ENCODE measurements at regions not wholly inside any gene's neighbourhood (a gene's known extent, or its start where the extent isn't known, plus 50 kb on each side); places are given as distances from the start of the nearest gene placed in this dataset.
"Not testable (repeated sequence)": the region's sequence is repeated elsewhere in the genome, so short reads cannot be mapped to it uniquely, and the experiment has no call there.

DNA sequence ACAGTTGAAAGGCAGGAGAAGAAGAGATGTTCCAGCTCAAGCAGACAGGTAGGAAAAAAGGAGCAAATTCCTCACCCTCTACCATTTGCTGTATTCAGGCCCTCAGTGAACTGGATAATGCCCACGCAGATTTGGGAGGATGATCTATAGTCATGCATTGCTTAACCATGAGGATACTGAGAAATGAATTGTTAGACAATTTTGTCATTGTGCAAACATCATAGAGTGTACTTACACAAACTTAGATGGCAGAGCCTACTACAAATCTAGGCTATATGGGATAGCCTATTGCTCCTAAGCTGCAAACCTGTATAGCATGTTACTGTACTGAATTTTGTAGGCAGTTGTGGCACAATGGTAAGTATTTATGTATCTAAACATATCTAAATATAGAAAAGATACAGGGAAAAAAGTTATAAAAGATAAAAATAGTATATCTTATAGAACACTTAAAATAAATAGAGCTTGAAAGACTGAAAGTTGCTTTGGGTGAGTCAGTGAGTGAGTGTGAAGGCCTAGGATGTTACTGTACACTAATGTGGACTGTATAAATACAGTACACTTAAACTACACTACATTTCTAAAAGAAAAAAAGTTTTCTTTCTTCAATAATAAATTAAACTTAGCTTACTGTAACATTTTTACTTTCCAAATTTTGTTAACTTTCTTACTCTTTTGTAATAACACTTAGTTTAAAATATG lies 672.3 kb downstream of the UTRN start:
- no peak for DNase-seq (ENCODE audit: low spot score)

DNA sequence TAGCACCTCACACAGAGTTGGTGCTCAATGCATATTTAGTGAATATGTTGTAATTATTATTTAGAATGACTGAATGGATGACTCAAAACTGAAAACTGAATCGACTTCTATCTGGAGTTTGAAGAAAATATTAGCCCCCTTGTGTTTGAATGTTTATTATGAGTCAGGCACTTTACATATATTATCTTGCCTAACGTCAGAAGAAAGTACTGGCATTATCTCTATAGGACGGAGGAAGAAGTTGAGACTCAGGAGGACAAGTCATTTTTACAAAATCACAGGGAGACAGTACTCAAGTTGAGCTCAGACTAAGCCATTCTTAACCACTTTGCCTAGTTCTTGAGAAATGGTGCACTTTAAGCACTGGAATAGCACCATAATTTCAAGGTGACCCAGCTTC lies 684.0 kb downstream of the UTRN start:
- DNase-seq (ENCODE audit: low spot score), result no peak

DNA sequence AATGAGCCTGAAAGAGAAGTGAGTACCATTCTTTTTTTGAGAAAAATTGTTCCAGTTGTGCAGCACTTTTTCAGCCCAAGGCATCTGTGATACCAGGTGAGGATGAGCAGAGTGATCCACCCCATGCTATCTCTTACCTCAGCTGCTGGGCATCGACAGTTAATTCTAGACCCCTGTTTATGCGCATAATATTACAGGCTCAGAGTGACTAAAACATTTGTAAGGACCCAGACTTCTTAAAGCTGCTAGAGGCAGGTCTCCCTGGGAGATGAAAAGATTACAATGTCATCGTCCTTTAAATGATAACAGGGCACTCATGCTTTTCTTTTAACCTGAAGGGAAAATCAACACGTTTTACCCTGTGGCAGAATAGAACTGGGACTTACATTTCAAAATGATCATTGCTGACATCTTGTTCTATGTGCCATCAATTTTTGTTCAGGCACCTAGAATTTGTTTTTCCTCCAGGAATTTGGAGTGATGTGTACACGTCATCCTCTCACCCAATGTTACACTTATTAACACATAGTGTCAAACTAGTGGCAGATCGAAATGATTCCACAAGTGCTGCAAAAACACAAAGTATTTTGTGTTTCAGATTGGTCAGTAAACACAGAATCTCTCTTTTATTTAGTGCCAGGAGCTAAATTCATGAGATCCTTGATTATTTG lies 684.6 kb downstream of the UTRN start:
- no peak for DNase-seq (ENCODE audit: low spot score)

DNA sequence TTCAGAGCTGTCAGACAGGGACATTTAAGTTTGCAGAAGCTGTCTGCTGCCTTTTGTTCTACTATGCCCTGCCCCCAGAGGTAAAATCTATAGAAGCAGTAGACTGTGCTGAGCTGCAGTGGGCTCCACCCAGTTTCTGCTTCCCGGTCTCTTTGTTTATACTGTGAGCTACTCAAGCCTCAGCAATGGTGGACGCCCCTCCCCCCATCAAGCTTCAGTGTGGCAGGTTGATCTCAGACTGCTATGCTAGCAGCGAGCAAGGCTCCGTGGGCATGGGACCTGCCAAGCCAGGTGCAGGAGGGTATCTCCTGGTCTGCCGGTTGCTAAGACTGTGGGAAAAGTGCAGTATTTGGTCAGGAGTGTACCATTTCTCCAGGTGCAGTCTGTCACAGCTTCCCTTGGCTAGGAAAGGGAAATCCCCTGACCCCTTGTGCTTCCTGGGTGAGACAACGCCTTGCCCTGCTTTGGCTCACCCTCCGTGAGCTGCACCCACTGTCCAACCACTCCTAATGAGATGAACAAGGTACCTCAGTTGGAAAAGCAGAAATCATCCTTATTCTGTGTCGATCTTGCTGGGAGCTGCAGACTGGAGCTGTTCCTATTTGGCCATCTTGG lies 692.2 kb downstream of the UTRN start:
- not testable (repeated sequence) for DNase-seq (ENCODE audit: low spot score)

DNA sequence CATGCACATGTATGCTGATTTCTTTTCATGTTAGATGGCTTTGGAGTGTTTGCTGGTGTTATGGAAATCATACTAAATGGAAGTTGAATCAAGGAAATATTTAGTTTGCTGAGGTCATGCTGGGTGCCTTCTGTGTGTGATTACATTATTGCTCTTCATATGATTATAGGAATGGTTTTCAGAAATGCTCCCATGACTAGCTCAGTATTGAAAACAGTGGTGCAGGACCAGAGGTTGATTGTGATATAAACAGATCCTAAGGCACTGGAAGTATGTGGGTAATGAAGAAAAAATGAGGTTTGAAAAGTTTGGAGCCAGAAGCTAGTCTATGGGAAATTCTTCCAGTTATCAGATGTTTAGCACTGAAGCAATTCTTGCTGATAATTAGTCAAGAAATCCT lies 693.1 kb downstream of the UTRN start:
- no peak for DNase-seq (ENCODE audit: low spot score)

DNA sequence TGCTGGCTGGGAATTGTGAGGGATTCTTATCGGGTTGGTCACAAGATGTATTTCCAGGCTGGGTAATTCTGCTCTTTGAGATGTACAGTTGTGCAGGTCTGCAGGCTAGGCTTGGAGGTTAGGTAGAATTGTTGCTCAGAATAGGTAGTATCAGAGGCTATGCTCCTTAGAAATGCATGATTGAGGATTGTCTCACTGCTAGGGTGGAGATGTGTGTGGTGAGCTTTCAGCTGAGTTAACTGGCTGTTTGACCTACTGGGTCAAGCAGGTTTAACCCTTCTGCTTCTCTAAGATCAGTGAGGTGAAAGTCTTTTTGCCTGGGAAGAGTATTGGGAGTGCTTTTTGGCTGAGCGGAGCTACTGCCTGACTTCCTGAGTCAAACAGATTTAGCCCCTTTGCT lies 701.1 kb downstream of the UTRN start:
- DNase-seq (ENCODE audit: low spot score), result no peak

DNA sequence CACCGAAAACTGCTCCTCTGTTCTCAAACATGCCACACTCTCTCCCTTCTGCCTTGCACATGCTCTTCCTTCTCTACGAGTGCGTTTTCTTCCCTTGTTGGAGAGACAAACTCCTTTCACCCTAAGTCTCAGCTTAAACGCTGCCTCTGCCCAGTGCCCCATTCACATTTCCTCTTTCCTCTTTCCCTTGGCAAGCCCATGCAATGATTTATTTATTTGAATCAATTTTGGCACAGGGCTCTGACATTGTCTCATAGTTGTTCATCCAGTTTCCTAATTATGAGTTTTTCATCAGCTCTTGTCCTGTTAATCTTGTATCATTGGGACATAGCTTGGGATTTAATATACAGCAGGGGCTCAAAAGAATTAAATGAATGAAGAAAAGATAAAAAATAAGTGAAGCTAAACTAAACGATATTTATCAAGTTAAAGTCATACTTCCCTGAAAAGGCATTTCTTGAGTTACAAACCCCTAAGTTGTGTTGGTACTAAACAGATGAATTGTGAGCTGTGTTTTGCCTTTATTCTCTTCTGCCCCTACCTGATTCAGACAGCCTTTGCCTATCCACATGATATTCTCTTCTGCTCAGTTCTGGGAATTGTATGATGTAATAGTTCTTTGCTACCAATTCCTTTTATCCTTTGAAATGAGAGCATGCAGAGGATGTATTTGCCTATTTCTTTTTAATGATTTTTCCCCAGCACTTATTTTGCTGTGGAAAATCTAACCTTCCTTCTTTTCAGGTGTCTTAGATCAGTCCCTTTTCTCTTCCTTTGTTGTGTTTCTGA lies 704.4 kb downstream of the UTRN start:
- DNase-seq (ENCODE audit: low spot score), result no peak

DNA sequence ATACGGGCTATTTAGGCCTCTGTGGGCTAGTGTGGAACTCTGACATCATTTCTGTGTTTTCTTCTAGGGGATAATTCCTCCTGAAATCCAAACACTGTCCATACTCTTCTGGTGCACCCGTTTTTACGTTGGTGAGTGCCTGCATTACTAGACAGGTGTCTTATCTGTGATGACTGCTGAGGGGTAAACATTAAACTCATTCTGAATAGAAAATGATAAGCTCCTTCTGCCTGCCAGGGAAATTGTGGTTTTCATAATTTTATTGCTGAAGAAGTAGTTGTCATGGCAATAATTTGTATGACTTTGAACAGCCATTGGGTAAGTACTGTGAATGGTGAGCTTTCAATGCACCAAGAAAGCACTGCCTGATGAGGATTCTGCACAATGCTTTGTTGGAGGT lies 705.6 kb downstream of the UTRN start:
- no peak for DNase-seq (ENCODE audit: low spot score)

DNA sequence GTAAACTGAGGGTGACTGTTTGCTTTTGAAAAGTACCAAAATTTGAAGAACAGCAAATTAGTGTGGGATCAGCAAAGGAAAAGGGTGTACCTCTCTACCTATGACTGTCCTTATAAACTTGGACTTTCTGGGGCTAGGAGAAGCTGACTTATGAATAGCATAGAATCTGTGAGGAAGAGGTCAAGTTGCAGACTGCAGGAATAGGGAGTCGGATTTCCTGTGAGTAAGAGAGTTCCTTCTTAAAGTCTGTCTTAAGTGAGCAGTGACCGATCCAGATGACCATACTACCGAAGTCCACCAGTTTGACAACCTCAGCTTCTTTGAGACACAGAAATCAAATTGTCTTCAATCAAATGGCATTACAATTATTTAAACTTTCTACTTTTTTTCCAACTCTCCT lies 708.7 kb downstream of the UTRN start:
- DNase-seq (ENCODE audit: low spot score), result no peak

DNA sequence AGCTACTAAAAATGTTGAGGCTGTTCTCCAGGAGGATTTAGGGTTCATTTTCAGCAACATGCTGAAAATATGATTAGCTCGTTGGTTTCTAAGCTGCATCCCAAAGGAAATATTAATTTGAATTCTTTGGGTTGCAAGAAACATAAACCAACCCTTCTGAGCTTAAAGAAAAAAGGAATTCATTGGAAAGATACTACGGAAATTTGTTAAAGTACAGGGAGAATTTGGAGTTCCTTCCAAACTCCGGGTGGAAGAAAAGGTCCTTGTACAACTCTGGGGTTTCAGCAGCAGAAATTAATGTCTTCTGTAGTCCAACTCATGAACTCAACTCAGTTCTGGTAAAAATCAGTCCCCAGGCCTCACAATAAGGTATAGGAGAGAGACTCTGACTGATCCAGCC lies 712.9 kb downstream of the UTRN start:
- DNase-seq (ENCODE audit: low spot score), result no peak

DNA sequence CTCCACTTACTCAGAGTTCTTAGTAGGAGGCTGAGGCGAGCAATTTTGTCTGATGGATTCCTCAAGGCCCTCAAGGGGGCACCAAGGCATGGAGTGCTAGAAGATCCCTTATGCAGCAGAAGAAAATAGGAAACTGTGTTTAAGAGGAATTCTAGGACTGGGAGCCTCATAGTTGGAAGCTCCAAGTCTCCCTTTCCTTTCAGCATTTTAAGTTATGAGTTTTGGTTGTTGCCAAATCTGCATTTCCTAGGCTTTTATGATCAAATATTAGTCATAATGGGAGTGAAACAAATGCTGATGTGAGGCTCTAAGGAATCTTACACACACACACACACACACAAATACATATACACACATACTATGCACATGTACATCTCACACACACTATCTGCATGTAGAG lies 714.0 kb downstream of the UTRN start:
- no peak for DNase-seq (ENCODE audit: low spot score)

DNA sequence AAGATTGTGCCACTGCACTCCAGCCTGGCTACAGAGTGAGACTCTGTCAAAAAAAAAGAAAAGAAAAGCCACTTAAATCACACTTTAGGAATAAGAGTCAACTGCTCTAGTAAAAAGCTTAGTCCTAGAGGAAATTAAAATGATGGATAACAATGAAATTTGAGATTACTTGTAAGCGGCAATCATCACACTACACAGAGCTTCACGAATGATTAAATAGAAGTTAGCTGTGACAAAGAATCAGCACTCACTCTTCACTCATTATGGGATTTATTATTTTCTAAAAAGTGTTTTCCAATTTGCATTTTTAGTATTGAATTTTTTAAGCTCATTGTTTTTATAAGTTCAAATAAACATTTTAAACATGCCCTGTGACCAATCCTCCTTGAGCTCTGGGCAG lies 718.0 kb downstream of the UTRN start:
- DNase-seq (ENCODE audit: low spot score), result no peak

DNA sequence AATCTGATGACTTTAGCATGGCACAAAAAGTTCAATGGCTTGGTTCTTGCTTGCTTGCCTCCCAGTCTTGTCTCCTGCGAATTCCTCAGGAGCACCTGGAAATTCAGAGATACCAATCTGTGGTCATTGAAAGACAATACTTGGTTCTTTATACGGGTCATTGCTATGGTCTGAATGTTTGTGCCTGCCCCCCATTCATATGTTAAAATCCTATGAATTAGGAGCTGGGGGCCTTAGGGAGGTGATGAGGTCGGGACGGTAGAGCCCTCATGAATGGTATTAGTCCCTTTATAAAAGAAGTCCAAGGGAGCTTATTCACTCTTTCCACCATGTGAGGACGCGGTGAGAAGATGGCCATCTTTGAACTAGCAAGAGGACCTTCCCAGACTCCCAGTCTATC lies 721.8 kb downstream of the UTRN start:
- DNase-seq (ENCODE audit: low spot score), result no peak

DNA sequence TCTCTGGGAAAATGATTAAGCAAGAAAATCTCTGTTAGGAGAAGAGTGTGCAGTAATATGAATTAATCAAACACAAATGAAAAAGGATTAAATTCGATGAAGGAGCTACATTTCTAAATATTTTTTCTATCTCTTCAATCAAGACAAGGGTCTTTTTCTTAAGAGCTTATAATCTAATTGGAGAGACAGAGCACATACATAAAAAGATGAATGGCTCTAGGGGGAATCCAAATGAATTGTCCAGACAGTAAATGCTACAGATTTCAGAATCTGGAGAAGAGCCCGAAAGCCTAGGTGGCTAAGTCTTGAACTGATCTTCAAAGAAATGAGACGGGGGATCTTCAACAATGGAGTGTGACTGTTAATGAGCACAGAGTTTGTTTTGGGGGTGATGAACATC lies 723.6 kb downstream of the UTRN start:
- no peak for DNase-seq (ENCODE audit: low spot score)

DNA sequence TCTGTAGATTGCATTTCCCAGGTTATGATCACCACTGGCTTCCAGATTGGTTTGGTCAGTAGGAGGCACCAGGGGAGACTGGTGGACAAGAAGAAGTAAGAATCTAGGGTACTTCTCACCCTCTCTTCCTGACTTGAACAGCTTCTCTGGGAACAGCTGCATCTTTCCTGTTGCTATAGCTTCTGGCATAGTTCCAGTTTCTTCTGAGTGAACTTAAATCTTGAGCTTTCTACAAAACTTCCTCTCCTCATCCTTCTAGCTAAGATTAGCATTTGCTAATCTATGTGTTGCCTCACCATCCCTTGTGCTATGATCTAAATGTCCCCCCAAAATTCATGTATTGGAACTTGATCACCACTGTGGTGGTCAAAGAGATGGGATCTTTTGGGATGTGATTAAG lies 724.6 kb downstream of the UTRN start:
- no peak for DNase-seq (ENCODE audit: low spot score)

DNA sequence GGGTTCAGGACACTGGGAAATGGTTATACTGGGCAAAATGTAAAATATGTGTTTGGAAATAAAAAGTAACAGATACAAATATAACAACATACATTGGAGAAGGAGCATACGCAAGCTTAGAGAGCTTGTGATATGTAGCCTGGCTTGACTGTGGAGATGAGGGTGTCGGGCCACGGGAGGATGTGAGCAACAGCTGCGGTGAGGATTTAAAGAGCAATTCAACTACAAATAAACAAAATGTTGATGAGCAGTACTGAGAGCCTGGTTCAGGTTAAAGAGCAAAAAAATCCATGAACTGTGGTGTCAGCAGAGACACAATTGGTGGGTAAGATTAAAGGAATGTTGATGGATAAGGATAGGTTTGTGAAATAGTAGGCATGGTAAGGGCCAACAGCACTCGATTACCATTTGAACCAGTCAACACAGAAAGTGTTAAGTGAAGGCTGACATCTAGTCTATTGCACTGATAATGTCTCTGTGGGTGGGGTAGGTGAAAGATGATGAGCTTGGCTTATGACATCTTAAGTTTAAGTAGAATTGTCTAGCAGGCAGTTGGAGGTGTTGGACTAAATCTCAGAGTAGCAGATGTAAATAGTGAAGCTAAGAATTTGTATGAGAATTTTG lies 723.2 kb downstream of the EPM2A start:
- DNase-seq (ENCODE audit: low spot score), result no peak

DNA sequence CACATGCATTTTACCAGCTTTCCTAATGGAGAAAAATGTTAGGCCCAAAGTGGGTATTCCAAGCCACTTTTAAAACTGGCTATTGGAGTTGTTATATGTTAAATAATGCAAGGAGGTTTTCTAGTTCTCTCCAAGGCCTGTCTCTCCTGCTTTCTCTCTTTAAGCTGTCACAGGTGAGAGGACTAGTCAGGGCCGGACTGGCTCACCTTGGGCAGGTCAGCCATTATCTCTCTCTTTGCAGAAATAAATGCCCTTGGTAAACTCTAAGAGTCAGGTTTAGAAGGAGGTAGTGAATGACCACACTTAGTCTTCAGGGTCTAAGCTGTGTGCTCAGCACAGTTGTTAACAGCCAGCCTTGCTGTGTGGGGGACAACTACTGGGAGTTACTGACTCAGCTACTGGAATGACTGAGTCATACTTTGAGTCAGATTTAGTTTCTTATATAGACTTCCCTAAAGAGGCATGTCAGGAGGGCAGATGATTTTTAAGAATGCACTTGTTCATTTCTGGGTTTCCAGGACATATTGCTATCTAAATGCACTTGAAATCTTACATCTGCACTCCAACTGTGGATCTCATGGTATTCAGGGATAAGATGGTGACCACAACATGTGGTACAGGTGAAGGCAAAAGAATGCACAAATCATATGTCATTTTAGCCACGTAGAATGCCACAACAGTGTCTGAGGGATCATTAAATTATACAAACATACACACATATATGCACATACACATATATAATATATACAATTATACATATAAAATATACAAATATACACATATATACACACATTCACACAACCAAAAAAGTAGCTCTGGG lies 719.4 kb downstream of the EPM2A start:
- DNase-seq (ENCODE audit: low spot score), result no peak

DNA sequence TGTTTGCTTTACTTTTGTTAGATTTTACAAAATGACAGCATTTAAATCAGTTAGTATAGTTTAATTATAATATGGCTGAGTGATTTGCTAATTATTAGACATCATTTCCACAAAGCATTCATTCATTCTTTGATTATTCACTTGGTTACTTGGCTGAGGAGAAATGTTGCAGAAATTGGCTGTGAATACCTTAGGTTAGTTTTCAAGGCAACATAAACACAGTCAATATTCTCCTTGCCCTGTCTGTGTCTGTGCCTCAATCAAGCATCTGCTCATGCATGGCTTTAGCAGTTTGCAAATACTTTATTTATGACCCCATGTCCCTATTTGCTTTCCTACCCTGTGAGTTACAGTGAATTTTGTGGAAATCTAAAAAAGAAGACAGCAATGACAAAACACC lies 718.3 kb downstream of the EPM2A start:
- DNase-seq (ENCODE audit: low spot score), result no peak

DNA sequence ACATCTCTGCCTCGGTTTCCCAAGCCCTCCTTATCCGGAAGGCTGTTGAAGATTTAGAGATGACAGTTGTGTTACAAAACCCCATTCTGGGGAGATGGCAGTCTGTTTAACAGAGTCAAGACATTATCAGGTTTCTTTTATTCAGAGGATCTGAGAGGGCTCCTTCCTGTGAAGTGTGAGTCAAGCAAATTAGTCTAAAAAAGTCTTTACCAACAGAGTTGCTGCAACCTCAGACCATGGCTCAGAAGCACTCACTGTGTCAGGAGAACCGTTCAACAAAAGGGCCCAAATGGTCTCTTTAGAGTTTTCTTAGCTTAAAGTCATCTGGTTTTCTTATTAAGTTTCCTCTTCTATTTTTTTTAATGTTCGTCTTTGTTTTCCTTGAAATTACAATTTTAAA lies 717.8 kb downstream of the EPM2A start:
- no peak for DNase-seq (ENCODE audit: low spot score)

DNA sequence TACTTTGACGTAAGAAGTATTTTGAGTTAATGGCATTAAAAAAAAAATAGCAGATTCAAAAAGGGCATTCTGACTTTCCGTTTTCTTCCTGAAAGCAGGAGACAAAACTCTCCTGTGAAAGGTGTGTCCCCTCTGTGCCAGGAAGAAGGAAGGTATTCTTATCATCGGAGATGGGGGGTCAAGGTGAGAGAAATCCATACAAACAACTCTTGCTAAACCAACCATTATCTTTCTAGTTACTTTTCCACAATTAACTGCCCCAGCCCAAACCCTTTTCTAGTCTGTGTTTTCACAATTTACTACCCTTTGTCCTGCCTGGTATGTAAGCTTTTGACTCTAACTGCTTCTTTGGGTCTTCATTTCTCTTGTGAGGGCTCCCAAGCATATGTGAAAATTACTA lies 717.3 kb downstream of the EPM2A start:
- DNase-seq (ENCODE audit: low spot score), result no peak

DNA sequence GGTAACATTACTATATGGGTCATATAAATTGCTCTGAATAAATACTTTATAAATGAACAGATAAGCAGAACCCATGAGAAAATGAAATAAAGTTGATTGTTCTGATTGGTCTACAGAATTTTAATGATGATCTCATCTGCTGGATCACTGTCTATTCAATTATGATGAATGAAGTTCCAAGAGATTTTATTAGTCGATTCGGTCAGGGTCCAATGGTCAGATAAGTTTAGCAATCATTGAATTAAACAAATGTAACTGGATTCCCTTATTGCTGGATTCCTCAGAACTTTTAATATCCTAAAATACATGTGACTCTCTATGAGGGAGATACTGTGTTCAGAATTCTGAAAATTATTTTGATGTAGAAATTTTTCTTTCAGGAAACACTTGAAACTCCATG lies 715.2 kb downstream of the EPM2A start:
- no peak for DNase-seq (ENCODE audit: low spot score)

DNA sequence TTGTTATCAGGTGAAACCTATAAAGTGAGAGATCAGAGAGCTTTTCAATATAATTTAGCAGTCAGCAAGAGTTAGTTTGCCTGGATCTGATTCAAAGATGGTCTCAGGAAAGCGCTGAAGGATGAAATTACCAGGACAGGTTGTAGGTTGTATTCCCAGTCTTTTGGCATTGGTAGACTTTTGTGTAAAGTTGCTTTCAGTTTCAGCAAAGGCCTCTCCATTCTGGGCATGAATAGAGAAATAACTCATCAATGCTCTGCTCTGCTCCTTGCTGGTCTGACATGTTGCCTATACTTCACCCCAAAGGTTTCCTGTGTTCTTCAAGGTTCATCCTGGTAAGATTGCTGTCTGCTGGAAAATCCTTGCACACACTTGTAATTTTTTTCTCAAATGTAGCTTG lies 714.8 kb downstream of the EPM2A start:
- no peak for DNase-seq (ENCODE audit: low spot score)

Measured in D341Med (cell line).